ENCODE measurements at regions not wholly inside any gene's neighbourhood (a gene's known extent, or its start where the extent isn't known, plus 50 kb on each side); places are given as distances from the start of the nearest gene placed in this dataset.

- no peak for DNase-seq
- H3K27ac Mint-ChIP-seq = no peak overlapping the region
- peaks cover 0 to 1% (median 0%) of the 10 kb centered on the region in 6 donors for H3K9me3 Mint-ChIP-seq
- no peak overlapping the region for H3K4me3 Mint-ChIP-seq
- no peaks in the 10 kb centered on the region for H3K36me3 Mint-ChIP-seq
- no peaks in the 10 kb centered on the region for H3K4me1 Mint-ChIP-seq
- peaks cover 0 to 7% (median 5%) of the 10 kb centered on the region in 3 donors for H3K27me3 Mint-ChIP-seq (ENCODE audit: low read depth in 3 of 3)
Measured at GRCh38 chr20:48096957-48097890, 311.9 kb upstream of the SULF2 start.

- no peak overlapping the region for H3K4me3 Mint-ChIP-seq
- H3K36me3 Mint-ChIP-seq = no peaks in the 10 kb centered on the region
- no peak overlapping the region for H3K27ac Mint-ChIP-seq
- peaks cover 0 to 6% (median 5%) of the 10 kb centered on the region in 3 donors for H3K27me3 Mint-ChIP-seq (ENCODE audit: low read depth in 3 of 3)
- peaks cover 0 to 1% (median 0%) of the 10 kb centered on the region in 6 donors for H3K9me3 Mint-ChIP-seq
- H3K4me1 Mint-ChIP-seq = no peaks in the 10 kb centered on the region
- DNase-seq = no peak
Measured at GRCh38 chr20:48096212-48096875, 311.1 kb upstream of the SULF2 start.

GRCh38 chr20:48094944-48095343 is 309.7 kb upstream of the SULF2 start:
- DNase-seq = no peak

GRCh38 chr20:48094196-48094749 is 309.0 kb upstream of the SULF2 start:
- H3K4me3 Mint-ChIP-seq = no peak overlapping the region
- peaks cover 0 to 1% (median 0%) of the 10 kb centered on the region in 6 donors for H3K9me3 Mint-ChIP-seq
- H3K4me1 Mint-ChIP-seq = no peaks in the 10 kb centered on the region
- DNase-seq = no peak
- H3K27ac Mint-ChIP-seq = no peak overlapping the region
- H3K27me3 Mint-ChIP-seq (ENCODE audit: low read depth in 3 of 3) = peaks cover 0 to 9% (median 3%) of the 10 kb centered on the region in 3 donors
- no peaks in the 10 kb centered on the region for H3K36me3 Mint-ChIP-seq

More at GRCh38 chr20:48094944-48095343, 309.7 kb upstream of the SULF2 start:
- Mint-ChIP-seq H3K36me3 (no peaks in the 10 kb centered on the region), H3K27me3 (ENCODE audit: low read depth in 3 of 3) (peaks cover 0 to 5% (median 3%) of the 10 kb centered on the region in 3 donors), H3K27ac (no peak overlapping the region), H3K4me1 (no peaks in the 10 kb centered on the region), H3K9me3 (peaks cover 0 to 1% (median 0%) of the 10 kb centered on the region in 6 donors), H3K4me3 (no peak overlapping the region)

GRCh38 chr20:48092596-48093280 is 307.5 kb upstream of the SULF2 start:
- no peaks in the 10 kb centered on the region for H3K36me3 Mint-ChIP-seq
- H3K27me3 Mint-ChIP-seq (ENCODE audit: low read depth in 3 of 3) = peaks cover 1 to 8% (median 8%) of the 10 kb centered on the region in 3 donors
- H3K4me1 Mint-ChIP-seq = no peaks in the 10 kb centered on the region
- no peak overlapping the region for H3K4me3 Mint-ChIP-seq
- peaks cover 0 to 1% (median 0%) of the 10 kb centered on the region in 6 donors for H3K9me3 Mint-ChIP-seq
- no peak overlapping the region for H3K27ac Mint-ChIP-seq
- DNase-seq = no peak

- Mint-ChIP-seq H3K9me3 (no peaks in the 10 kb centered on the region), H3K27me3 (ENCODE audit: low read depth in 3 of 3) (peaks cover 5 to 13% (median 8%) of the 10 kb centered on the region in 3 donors), H3K27ac (no peak overlapping the region), H3K4me1 (no peaks in the 10 kb centered on the region), H3K36me3 (no peaks in the 10 kb centered on the region), H3K4me3 (no peak overlapping the region)
- no peak for DNase-seq
Measured at GRCh38 chr20:48090784-48091183, 305.5 kb upstream of the SULF2 start.

GRCh38 chr20:48090314-48090713 is 305.0 kb upstream of the SULF2 start:
- no peak for DNase-seq
- H3K4me3 Mint-ChIP-seq = no peak overlapping the region
- no peaks in the 10 kb centered on the region for H3K36me3 Mint-ChIP-seq
- H3K27ac Mint-ChIP-seq = no peak overlapping the region
- peaks cover 5 to 13% (median 7%) of the 10 kb centered on the region in 3 donors for H3K27me3 Mint-ChIP-seq (ENCODE audit: low read depth in 3 of 3)
- H3K4me1 Mint-ChIP-seq = no peaks in the 10 kb centered on the region
- H3K9me3 Mint-ChIP-seq = no peaks in the 10 kb centered on the region

GRCh38 chr20:48080583-48080982 is 295.3 kb upstream of the SULF2 start:
- DNase-seq = no peak
- H3K4me1 Mint-ChIP-seq = no peaks in the 10 kb centered on the region
- no peak overlapping the region for H3K27ac Mint-ChIP-seq
- H3K4me3 Mint-ChIP-seq = no peak overlapping the region
- peaks cover 0 to 1% (median 0%) of the 10 kb centered on the region in 6 donors for H3K9me3 Mint-ChIP-seq
- peaks cover 3 to 4% (median 4%) of the 10 kb centered on the region in 3 donors for H3K27me3 Mint-ChIP-seq (ENCODE audit: low read depth in 3 of 3)
- no peaks in the 10 kb centered on the region for H3K36me3 Mint-ChIP-seq

- DNase-seq = no peak
- Mint-ChIP-seq H3K27me3 (ENCODE audit: low read depth in 3 of 3) (peaks cover 4 to 7% (median 5%) of the 10 kb centered on the region in 3 donors), H3K9me3 (no peaks in the 10 kb centered on the region), H3K4me3 (no peak overlapping the region), H3K27ac (no peak overlapping the region), H3K36me3 (no peaks in the 10 kb centered on the region), H3K4me1 (no peaks in the 10 kb centered on the region)
Measured at GRCh38 chr20:48079028-48079427, 293.7 kb upstream of the SULF2 start.

- DNase-seq = no peak
- Mint-ChIP-seq H3K4me3 (no peak overlapping the region), H3K36me3 (no peaks in the 10 kb centered on the region), H3K9me3 (no peaks in the 10 kb centered on the region), H3K4me1 (no peaks in the 10 kb centered on the region), H3K27me3 (ENCODE audit: low read depth in 3 of 3) (peaks cover 6 to 8% (median 6%) of the 10 kb centered on the region in 3 donors), H3K27ac (no peak overlapping the region)
Measured at GRCh38 chr20:48076747-48077146, 291.5 kb upstream of the SULF2 start.

GRCh38 chr20:48076247-48076646 is 291.0 kb upstream of the SULF2 start:
- no peaks in the 10 kb centered on the region for H3K9me3 Mint-ChIP-seq
- H3K36me3 Mint-ChIP-seq = no peaks in the 10 kb centered on the region
- peaks cover 6 to 7% (median 6%) of the 10 kb centered on the region in 3 donors for H3K27me3 Mint-ChIP-seq (ENCODE audit: low read depth in 3 of 3)
- no peak for DNase-seq
- H3K27ac Mint-ChIP-seq = no peak overlapping the region
- H3K4me3 Mint-ChIP-seq = no peak overlapping the region
- no peaks in the 10 kb centered on the region for H3K4me1 Mint-ChIP-seq

GRCh38 chr20:48075591-48076174 is 290.4 kb upstream of the SULF2 start:
- Mint-ChIP-seq H3K9me3 (no peaks in the 10 kb centered on the region), H3K4me3 (no peak overlapping the region), H3K27ac (no peak overlapping the region), H3K27me3 (ENCODE audit: low read depth in 3 of 3) (peaks cover 6 to 7% (median 6%) of the 10 kb centered on the region in 3 donors), H3K4me1 (no peaks in the 10 kb centered on the region), H3K36me3 (no peaks in the 10 kb centered on the region)
- no peak for DNase-seq

- no peaks in the 10 kb centered on the region for H3K36me3 Mint-ChIP-seq
- H3K27me3 Mint-ChIP-seq (ENCODE audit: low read depth in 3 of 3) = peaks cover 2 to 10% (median 6%) of the 10 kb centered on the region in 3 donors
- no peaks in the 10 kb centered on the region for H3K4me1 Mint-ChIP-seq
- peaks cover 0 to 3% (median 0%) of the 10 kb centered on the region in 6 donors for H3K9me3 Mint-ChIP-seq
- DNase-seq = no peak
- H3K27ac Mint-ChIP-seq = no peak overlapping the region
- no peak overlapping the region for H3K4me3 Mint-ChIP-seq
Measured at GRCh38 chr20:48070991-48071652, 285.8 kb upstream of the SULF2 start.

Data from immature natural killer cell (primary cell).